CD4-positive, alpha-beta T cell treated with Interferon alpha-2 for 1 hour (primary cell): ENCODE measurements at regions not wholly inside any gene's neighbourhood (a gene's known extent, or its start where the extent isn't known, plus 50 kb on each side); places are given as distances from the start of the nearest gene placed in this dataset.

ENCODE experiments used
- DNase-seq, 2 donors: peaks; one replicate each; pipeline ENCODE4 v3.0.0-alpha.2; 2020 to 2022

- DNase-seq = no peak
Measured at GRCh38 chr16:9308356-9308801, 216.9 kb downstream of the HAPSTR1 start.

GRCh38 chr16:9308850-9309249 lies 217.4 kb downstream of the HAPSTR1 start:
- DNase-seq = no peak

- no peak for DNase-seq
Measured at GRCh38 chr16:9309844-9310243, 218.4 kb downstream of the HAPSTR1 start.

- DNase-seq = no peak
Measured at GRCh38 chr16:9311303-9311954, 220.0 kb downstream of the HAPSTR1 start.

- DNase-seq = no peak
Measured at GRCh38 chr16:9316008-9316407, 224.6 kb downstream of the HAPSTR1 start.

GRCh38 chr16:9316615-9317014 lies 225.2 kb downstream of the HAPSTR1 start:
- DNase-seq = no peak

- DNase-seq = no peak
Measured at GRCh38 chr16:9318764-9319163, 227.3 kb downstream of the HAPSTR1 start.

GRCh38 chr16:9322769-9323168 lies 231.3 kb downstream of the HAPSTR1 start:
- no peak for DNase-seq

- no peak for DNase-seq
Measured at GRCh38 chr16:9323170-9323569, 231.7 kb downstream of the HAPSTR1 start.

- DNase-seq = no peak
Measured at GRCh38 chr16:9327253-9327652, 235.8 kb downstream of the HAPSTR1 start.

- no peak for DNase-seq
Measured at GRCh38 chr16:9328411-9328810, 237.0 kb downstream of the HAPSTR1 start.

GRCh38 chr16:9330095-9330494 lies 238.7 kb downstream of the HAPSTR1 start:
- DNase-seq = no peak

- DNase-seq = no peak
Measured at GRCh38 chr16:9331503-9331902, 240.1 kb downstream of the HAPSTR1 start.

- DNase-seq = no peak
Measured at GRCh38 chr16:9332574-9333148, 241.2 kb downstream of the HAPSTR1 start.

- DNase-seq = no peak
Measured at GRCh38 chr16:9333469-9333868, 242.0 kb downstream of the HAPSTR1 start.

- DNase-seq = no peak
Measured at GRCh38 chr16:9334103-9334502, 242.7 kb downstream of the HAPSTR1 start.

GRCh38 chr16:9337308-9338032 lies 246.0 kb downstream of the HAPSTR1 start:
- DNase-seq = no peak

- no peak for DNase-seq
Measured at GRCh38 chr16:9338068-9338467, 246.6 kb downstream of the HAPSTR1 start.

- no peak for DNase-seq
Measured at GRCh38 chr16:9338510-9338909, 247.1 kb downstream of the HAPSTR1 start.

- DNase-seq = no peak
Measured at GRCh38 chr16:9340526-9341256, 249.2 kb downstream of the HAPSTR1 start.

- DNase-seq = no peak
Measured at GRCh38 chr16:9343276-9343675, 251.8 kb downstream of the HAPSTR1 start.

- DNase-seq = no peak
Measured at GRCh38 chr16:9344508-9344907, 253.1 kb downstream of the HAPSTR1 start.

GRCh38 chr16:9345046-9345445 lies 253.6 kb downstream of the HAPSTR1 start:
- no peak for DNase-seq

GRCh38 chr16:9345880-9346279 lies 254.4 kb downstream of the HAPSTR1 start:
- DNase-seq = no peak
